ENCODE measurements at regions not wholly inside any gene's neighbourhood (a gene's known extent, or its start where the extent isn't known, plus 50 kb on each side); places are given as distances from the start of the nearest gene placed in this dataset.

DNA sequence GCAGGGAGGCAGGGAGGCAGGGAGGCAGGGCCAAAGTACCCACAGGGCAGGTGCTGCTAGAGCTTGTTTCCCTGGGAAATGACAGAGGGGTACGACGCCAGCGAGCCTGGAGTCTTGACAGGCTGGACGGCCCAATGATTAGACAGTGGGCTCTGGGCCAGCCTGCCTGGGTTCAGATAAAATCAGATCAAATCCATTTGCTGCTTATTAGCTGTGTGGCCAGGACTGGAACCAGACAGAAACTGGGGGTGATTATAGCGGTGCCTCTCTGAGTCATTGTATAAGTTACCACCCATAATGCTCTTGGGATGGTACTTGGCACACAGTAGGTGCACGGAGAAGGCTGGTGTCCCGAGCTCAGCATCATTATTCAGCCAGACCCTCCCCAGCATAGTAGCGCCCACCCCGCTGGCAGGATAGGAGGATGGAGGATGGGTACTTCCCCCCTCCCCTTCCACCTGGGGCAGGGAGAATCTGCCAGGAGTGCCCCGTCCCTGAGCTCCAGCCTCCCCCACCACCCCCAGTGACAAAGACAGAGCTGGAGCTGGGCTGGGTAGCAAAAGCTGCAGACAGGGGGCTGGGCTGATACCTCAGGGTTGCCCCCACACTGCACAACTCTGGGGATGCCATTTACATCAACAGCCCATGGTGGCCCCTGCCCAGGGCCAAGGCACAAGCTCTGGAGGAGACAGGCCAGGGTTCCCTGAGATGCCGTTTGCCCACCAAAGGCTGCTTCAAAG lies 77.6 kb upstream of the TNRC6C start:
- CTCF ChIA-PET, result interaction anchor here (0.9 to 2.1 kb wide), 3 partner anchors 11 to 138 kb away, joined by 3 to 10 read pairs (median 3); no protein-coding TSS in a partner anchor
- POLR2A ChIA-PET, result interaction anchor here (0.7 to 6.0 kb wide), 8 partner anchors 11 to 558 kb away, joined by 3 to 132 read pairs (median 8); partner anchors contain the start of gene TNRC6C
- ATAC-seq (ENCODE audit: low read depth) (no peak), DNase-seq (no peak)
- H3K4me1 Mint-ChIP-seq, result peaks cover 80% of the 10 kb centered on the region
- intact Hi-C loops (cut with micrococcal nuclease), result loop anchor here (1.0 to 10.0 kb wide), 4 partner anchors 12 to 556 kb away; no protein-coding TSS in a partner anchor
- H3K9me3 Mint-ChIP-seq, result peaks cover 4% of the 10 kb centered on the region
- TF ChIP-seq, protein P1, sequence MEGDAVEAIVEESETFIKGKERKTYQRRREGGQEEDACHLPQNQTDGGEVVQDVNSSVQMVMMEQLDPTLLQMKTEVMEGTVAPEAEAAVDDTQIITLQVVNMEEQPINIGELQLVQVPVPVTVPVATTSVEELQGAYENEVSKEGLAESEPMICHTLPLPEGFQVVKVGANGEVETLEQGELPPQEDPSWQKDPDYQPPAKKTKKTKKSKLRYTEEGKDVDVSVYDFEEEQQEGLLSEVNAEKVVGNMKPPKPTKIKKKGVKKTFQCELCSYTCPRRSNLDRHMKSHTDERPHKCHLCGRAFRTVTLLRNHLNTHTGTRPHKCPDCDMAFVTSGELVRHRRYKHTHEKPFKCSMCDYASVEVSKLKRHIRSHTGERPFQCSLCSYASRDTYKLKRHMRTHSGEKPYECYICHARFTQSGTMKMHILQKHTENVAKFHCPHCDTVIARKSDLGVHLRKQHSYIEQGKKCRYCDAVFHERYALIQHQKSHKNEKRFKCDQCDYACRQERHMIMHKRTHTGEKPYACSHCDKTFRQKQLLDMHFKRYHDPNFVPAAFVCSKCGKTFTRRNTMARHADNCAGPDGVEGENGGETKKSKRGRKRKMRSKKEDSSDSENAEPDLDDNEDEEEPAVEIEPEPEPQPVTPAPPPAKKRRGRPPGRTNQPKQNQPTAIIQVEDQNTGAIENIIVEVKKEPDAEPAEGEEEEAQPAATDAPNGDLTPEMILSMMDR (IDR thresholded peaks at IDR 0.05), result no peak
- H3K4me3 Mint-ChIP-seq, result no peak overlapping the region
- H3K27ac Mint-ChIP-seq, result peak overlapping the region; percentile 86
- H3K36me3 Mint-ChIP-seq (ENCODE audit: low read depth), result peaks cover 4% of the 10 kb centered on the region
- peaks cover 9% of the 10 kb centered on the region for H3K27me3 Mint-ChIP-seq

DNA sequence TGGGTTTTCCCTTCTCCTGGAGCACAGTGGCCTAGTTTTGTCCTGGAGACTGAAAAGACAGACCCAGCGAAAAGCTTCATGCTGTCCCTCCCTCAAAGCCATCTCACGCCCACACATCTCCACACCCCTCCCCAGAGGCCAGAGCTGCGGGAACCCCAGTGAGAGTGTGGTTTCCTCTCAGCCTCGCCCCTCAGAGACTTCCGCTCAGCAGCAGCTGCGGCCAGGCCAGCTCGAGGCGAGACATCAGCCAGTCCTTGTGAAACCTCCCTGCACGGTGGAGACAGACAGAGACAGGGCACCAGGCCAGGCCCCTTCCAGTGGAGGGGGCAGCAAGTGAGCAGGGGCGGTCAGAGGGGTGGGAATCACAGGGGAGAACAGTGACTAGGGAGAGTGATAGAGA lies 77.0 kb upstream of the TNRC6C start:
- TF ChIP-seq, protein P1 (IDR thresholded peaks at IDR 0.05), result no peak
- peaks cover 6% of the 10 kb centered on the region for H3K27me3 Mint-ChIP-seq
- peak overlapping the region; percentile 86 for H3K27ac Mint-ChIP-seq
- ATAC-seq (ENCODE audit: low read depth) (peak; percentile 86), DNase-seq (peak; percentile 82)
- H3K36me3 Mint-ChIP-seq (ENCODE audit: low read depth), result no peaks in the 10 kb centered on the region
- peaks cover 82% of the 10 kb centered on the region for H3K4me1 Mint-ChIP-seq
- CTCF ChIA-PET, result interaction anchor here (0.9 to 2.1 kb wide), 3 partner anchors 11 to 138 kb away, joined by 3 to 10 read pairs (median 3); no protein-coding TSS in a partner anchor
- H3K4me3 Mint-ChIP-seq, result peak overlapping the region; percentile 76
- no peaks in the 10 kb centered on the region for H3K9me3 Mint-ChIP-seq
- POLR2A ChIA-PET, result interaction anchor here (0.7 to 6.0 kb wide), 8 partner anchors 11 to 559 kb away, joined by 3 to 132 read pairs (median 8); partner anchors contain the start of gene TNRC6C
- intact Hi-C loops (cut with micrococcal nuclease), result loop anchor here (1.0 to 10.0 kb wide), 4 partner anchors 12 to 557 kb away; no protein-coding TSS in a partner anchor

DNA sequence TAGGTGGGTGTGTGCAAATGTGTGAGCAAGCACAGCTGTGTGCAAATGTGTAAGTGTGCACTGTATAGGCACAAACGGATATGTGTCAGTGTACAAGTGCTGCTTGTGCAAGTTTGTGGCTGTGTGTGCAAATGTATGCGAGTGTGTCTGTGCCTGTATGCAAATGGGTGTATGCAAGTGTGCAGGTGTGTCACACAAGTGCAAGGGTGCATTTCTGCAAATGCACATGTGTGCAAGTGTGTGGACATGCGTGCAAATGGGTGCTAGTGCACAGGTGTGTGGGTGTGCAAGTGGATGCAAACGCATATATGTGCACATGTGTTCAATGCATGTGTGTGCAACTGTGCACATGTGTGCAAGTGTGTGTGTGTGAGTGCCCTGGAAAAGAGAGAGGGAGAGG lies 76.5 kb upstream of the TNRC6C start:
- H3K36me3 Mint-ChIP-seq (ENCODE audit: low read depth), result no peaks in the 10 kb centered on the region
- peaks cover 6% of the 10 kb centered on the region for H3K27me3 Mint-ChIP-seq
- CTCF ChIA-PET, result interaction anchor here (1.3 to 2.1 kb wide), 2 partner anchors 12 to 34 kb away, joined by 3 to 10 read pairs; no protein-coding TSS in a partner anchor
- no peaks in the 10 kb centered on the region for H3K9me3 Mint-ChIP-seq
- peak overlapping the region; percentile 76 for H3K4me3 Mint-ChIP-seq
- POLR2A ChIA-PET, result interaction anchor here (0.6 to 6.0 kb wide), 10 partner anchors 8 to 742 kb away, joined by 3 to 132 read pairs (median 4); partner anchors contain the start of gene TNRC6C
- TF ChIP-seq, protein P1 (IDR thresholded peaks at IDR 0.05), result no peak
- peaks cover 85% of the 10 kb centered on the region for H3K4me1 Mint-ChIP-seq
- ATAC-seq (ENCODE audit: low read depth), result no peak
- H3K27ac Mint-ChIP-seq, result peak overlapping the region; percentile 86
- intact Hi-C loops (cut with micrococcal nuclease), result loop anchor here (1.0 to 10.0 kb wide), 5 partner anchors 34 to 557 kb away; partner anchors contain the start of gene TNRC6C
- no peak for DNase-seq

DNA sequence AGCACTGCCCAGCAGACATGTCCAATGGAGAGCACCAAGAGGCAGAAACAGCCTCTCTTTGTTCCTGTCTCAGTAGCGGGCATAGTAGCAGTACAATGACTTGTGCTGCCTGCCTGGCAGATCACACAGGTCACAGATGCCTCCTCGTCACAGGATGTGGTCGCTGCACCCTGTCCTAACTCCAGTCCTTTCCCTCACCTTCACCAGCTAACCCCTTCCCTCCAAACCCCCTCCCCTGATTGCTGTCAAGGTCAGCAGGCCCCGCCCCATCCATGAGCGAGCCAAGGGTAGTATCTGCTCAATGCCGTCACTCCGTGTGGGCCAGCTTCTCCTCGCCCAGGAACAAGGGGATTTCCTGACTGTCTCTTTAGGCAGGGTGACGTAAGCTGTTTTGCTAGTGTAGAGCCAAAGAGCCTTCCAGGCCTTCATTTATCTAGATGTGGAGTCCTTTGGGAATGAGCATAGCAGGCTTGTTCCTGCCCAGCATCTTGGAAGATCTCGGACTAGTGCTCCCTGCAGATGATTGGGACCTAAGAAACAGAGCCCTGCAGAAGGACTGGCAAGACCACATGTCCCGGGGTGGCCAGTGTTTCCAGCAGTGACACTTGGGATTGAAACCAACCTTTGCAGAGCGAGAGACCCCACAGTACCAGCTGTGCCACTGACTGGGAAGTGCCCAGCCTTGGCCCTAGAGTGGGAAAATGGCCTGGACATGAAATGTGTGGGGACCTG lies 75.9 kb upstream of the TNRC6C start:
- peak; percentile 59 for ATAC-seq (ENCODE audit: low read depth)
- Mint-ChIP-seq H3K36me3 (ENCODE audit: low read depth) (no peaks in the 10 kb centered on the region), H3K4me3 (peak overlapping the region; percentile 76), H3K4me1 (peaks cover 88% of the 10 kb centered on the region), H3K9me3 (no peaks in the 10 kb centered on the region), H3K27me3 (peaks cover 6% of the 10 kb centered on the region), H3K27ac (peak overlapping the region; percentile 86)
- peak; percentile 59 for DNase-seq
- intact Hi-C loops (cut with micrococcal nuclease), result loop anchor here (1.0 to 10.0 kb wide), 5 partner anchors 34 to 558 kb away; partner anchors contain the start of gene TNRC6C
- CTCF ChIA-PET, result no interaction called here
- POLR2A ChIA-PET, result interaction anchor here (0.6 to 6.0 kb wide), 9 partner anchors 8 to 743 kb away, joined by 3 to 132 read pairs (median 4); partner anchors contain the start of gene TNRC6C
- TF ChIP-seq, protein P1 (IDR thresholded peaks at IDR 0.05), result no peak

Measured in activated B cell treated with CpG ODN at 0.5 μM for 24 hours (primary cell).